K562 (cell line): ENCODE measurements at regions not wholly inside any gene's neighbourhood (a gene's known extent, or its start where the extent isn't known, plus 50 kb on each side); places are given as distances from the start of the nearest gene placed in this dataset.

Experiments used
- ATAC-seq: fragments of 200-7000 bp; cut with Tn5 transposase; 3 replicates; pipeline ENCODE4 v1.9.1; 2020; ENCODE audit warnings: moderate library complexity
- BruUV-seq: library from RNA; stranded (reverse); fragments of 400-500 nt; replicated peaks from 2 replicates; lab custom pipeline; 2021; lab: Mats Ljungman, UMichigan
- CTCF ChIA-PET: fragments of 300-600 bp; formaldehyde crosslinking; extraction: SDS; loops from one replicate; lab custom pipeline; 2021; ENCODE audit warnings: low intra/inter-chr PET ratio; lab: Yijun Ruan, JAX
- POLR2A ChIA-PET: fragments of 300-600, 350-650 bp; sonication (Branson Sonifier 250); formaldehyde crosslinking; extraction: SDS; loops from one replicate; lab custom pipeline; 2021; ENCODE audit warnings: antibody characterized with exemption, inconsistent platforms; lab: Yijun Ruan, JAX
- DNase-seq, 4 experiments: peaks; one replicate each; pipeline versions ENCODE4 v3.0.0 to v3.0.0-alpha.2; 2011 to 2018; ENCODE audit warnings: low spot score in 3 of 4, mixed read lengths in 3 of 4; ENCODE audit errors: extremely low read depth in 1 of 4
- FAIRE-seq: peaks from 2 replicates; lab custom pipeline; 2011; peaks lifted over from hg19 to GRCh38; lab: Jason Lieb, UNC
- H2AFZ ChIP-seq: 2 replicates; pipeline ENCODE4 v1.6.0; 2011; ENCODE audit warnings: low read depth, low read length, control low read depth, inconsistent platforms
- H3K27ac ChIP-seq: fragments of 200-600 bp; 3 replicates; pipeline ENCODE4 v1.8.0; 2011; ENCODE audit warnings: low read depth, mild to moderate bottlenecking, control low read depth, inconsistent platforms, low read length, moderate library complexity, mixed read lengths; ENCODE audit errors: extremely low read depth
- H3K27me3 ChIP-seq, 2 experiments: fragments of 300-600 bp in 1 of 2; 2 replicates in 1 of 2; 3 replicates in 1 of 2; pipeline versions ENCODE4 v1.6.0 to v1.8.0; 2011; ENCODE audit warnings: inconsistent platforms in 2 of 2, low read length in 2 of 2, mild to moderate bottlenecking in 1 of 2, mixed read lengths in 1 of 2, moderate library complexity in 1 of 2; ENCODE audit not compliant: control insufficient read depth in 2 of 2, insufficient read depth in 2 of 2
- H3K36me3 ChIP-seq: fragments of 300-600 bp; 3 replicates; pipeline ENCODE4 v1.8.0; 2011; ENCODE audit warnings: mild to moderate bottlenecking, low read length, inconsistent platforms; ENCODE audit not compliant: control insufficient read depth, insufficient read depth
- H3K4me1 ChIP-seq, 2 experiments: fragments of 200-600 bp in 1 of 2; replicated peaks in 1 of 2; 2 replicates in 1 of 2; 3 replicates in 1 of 2; pipeline versions ENCODE4 v1.5.1 to v1.8.0; 2011; ENCODE audit warnings: inconsistent platforms in 2 of 2, low read length in 2 of 2, mild to moderate bottlenecking in 1 of 2, mixed read lengths in 1 of 2, moderate library complexity in 1 of 2; ENCODE audit not compliant: control insufficient read depth in 2 of 2, insufficient read depth in 2 of 2
- H3K4me2 ChIP-seq: 2 replicates; pipeline ENCODE4 v1.6.1; 2011; ENCODE audit warnings: low read length, control low read depth, inconsistent platforms, mixed read lengths; ENCODE audit not compliant: insufficient read depth
- H3K4me3 ChIP-seq: fragments of 200-600 bp; sonication (generic), shearing (Covaris generic); 2 replicates; pipeline ENCODE4 v1.5.1; 2016; ENCODE audit warnings: control low read depth, inconsistent platforms
- H3K79me2 ChIP-seq: fragments of 200-600 bp; 3 replicates; pipeline ENCODE4 v1.8.0; 2011; ENCODE audit warnings: low read length, inconsistent platforms; ENCODE audit not compliant: control insufficient read depth, insufficient read depth
- H3K9ac ChIP-seq, 2 experiments: 2 replicates each; pipeline versions ENCODE4 v1.6.0 to v1.6.1; 2011; ENCODE audit warnings: low read depth in 2 of 2, low read length in 2 of 2, control low read depth in 1 of 2, inconsistent platforms in 1 of 2, mild to moderate bottlenecking in 1 of 2, mixed read lengths in 1 of 2; ENCODE audit not compliant: insufficient read depth in 1 of 2
- H3K9me1 ChIP-seq: one replicate; pipeline ENCODE4 v1.6.0; 2011; ENCODE audit warnings: inconsistent platforms, mild to moderate bottlenecking, low read length, moderate library complexity; ENCODE audit not compliant: control insufficient read depth, insufficient read depth
- H3K9me3 ChIP-seq: replicated peaks from 2 replicates; pipeline ENCODE4 v1.5.1; 2011; ENCODE audit warnings: low read depth, low read length, inconsistent platforms; ENCODE audit not compliant: control insufficient read depth, insufficient read depth
- H4K20me1 ChIP-seq: replicated peaks from 2 replicates; pipeline ENCODE4 v1.6.1; 2011; ENCODE audit warnings: low read length, inconsistent platforms, mixed read lengths; ENCODE audit not compliant: control insufficient read depth, insufficient read depth
- FOSL1 ChIP-seq: fragments of 200-800 bp; sonication (Bioruptor generic); conservative IDR thresholded peaks from 2 replicates; pipeline ENCODE4 v1.6.1; 2016; ENCODE audit warnings: missing genetic modification characterization, missing compliant biosample characterization
- HIVEP1 ChIP-seq: fragments of 250-450 bp; sonication (Bioruptor Pico); IDR thresholded peaks from 2 replicates; pipeline ENCODE4 v1.4.0; 2020; ENCODE audit warnings: mild to moderate bottlenecking
- HMGXB4 ChIP-seq: sonication (generic); formaldehyde crosslinking; IDR thresholded peaks from 2 replicates; pipeline ENCODE4 v1.8.1; 2023; ENCODE audit warnings: mild to moderate bottlenecking, missing genetic modification reagents
- MAFK ChIP-seq: IDR thresholded peaks from 2 replicates; pipeline ENCODE4 v1.6.1; 2011; ENCODE audit warnings: low read length, improper control_type of control experiment
- MTA1 ChIP-seq: fragments of 450-650 bp; IDR thresholded peaks from 2 replicates; pipeline ENCODE4 v1.6.1; 2017; ENCODE audit warnings: borderline replicate concordance
- NR1H2 ChIP-seq: sonication (generic); formaldehyde crosslinking; IDR thresholded peaks from 2 replicates; pipeline ENCODE4 v1.4.0; 2020; ENCODE audit warnings: mild to moderate bottlenecking, missing genetic modification reagents
- RBFOX2 ChIP-seq: fragments of 200-400 bp; formaldehyde crosslinking; IDR thresholded peaks from 2 replicates; pipeline ENCODE4 v1.6.1; 2017; ENCODE audit warnings: low read depth, mild to moderate bottlenecking, low read length, moderate library complexity
- RERE ChIP-seq: sonication (generic); formaldehyde crosslinking; IDR thresholded peaks from 2 replicates; pipeline ENCODE4 v1.8.0; 2023; ENCODE audit warnings: missing genetic modification reagents, mild to moderate bottlenecking, borderline replicate concordance
- THRA ChIP-seq: fragments of 450-650 bp; IDR thresholded peaks from 2 replicates; pipeline ENCODE4 v1.6.1; 2017; ENCODE audit warnings: mild to moderate bottlenecking, moderate library complexity
- TRIM24 ChIP-seq, 2 experiments: fragments of 450-650 bp; IDR thresholded peaks; 2 replicates each; pipeline ENCODE4 v1.6.1; 2016
- WGBS: fragments of 100-300 bp; shearing (Covaris generic); methylation state at CpG from one replicate; pipeline ENCODE4 v1.1.6; 2016; ENCODE audit warnings: low coverage, mixed read lengths; ENCODE audit not compliant: insufficient coverage; ENCODE audit errors: missing lambda C conversion rate; 5-methylcytosine and 5-hydroxymethylcytosine counted together
- in situ Hi-C: fragments of 300-500 bp; cut with MboI; formaldehyde crosslinking; loops from 4 replicates; pipeline ENCODE4 v1.15.0; 2018; ENCODE audit warnings: inconsistent platforms, mixed read lengths
- intact Hi-C: fragments of 100-400 bp; cut with micrococcal nuclease; formaldehyde crosslinking; loops from 2 replicates; pipeline ENCODE4 v1.14.2; 2022

- no peak for TF ChIP-seq RERE (CRISPR knock-in tag)
Measured at GRCh38 chr13:105996391-105997025, 539.0 kb downstream of the EFNB2 start (continued).

- Histone ChIP-seq H3K79me2 (no peaks in the 10 kb centered on the region), H3K9me1 (no peaks in the 10 kb centered on the region), H4K20me1 (no peaks in the 10 kb centered on the region), H3K4me3 (no peak overlapping the region), H3K9me3 (no peaks in the 10 kb centered on the region), H3K9ac (no peak overlapping the region), H3K27me3 (no peaks in the 10 kb centered on the region), H3K4me1 (no peaks in the 10 kb centered on the region), H3K4me2 (no peak overlapping the region), H3K27ac (no peak overlapping the region)
- ChIA-PET CTCF (no interaction called here), POLR2A (no interaction called here)
- WGBS = 0% methylated on average over 5 of the region's 5 CpGs
- in situ Hi-C loops = no loop called here
- no peak for TF ChIP-seq THRA
- no peak for TF ChIP-seq NR1H2 (CRISPR knock-in tag)
- no peak for TF ChIP-seq MAFK
- TF ChIP-seq FOSL1 (tag) = no peak
- TF ChIP-seq HMGXB4 (CRISPR knock-in tag) = no peak
- no peak for TF ChIP-seq MTA1
- TF ChIP-seq RBFOX2 = no peak
- no peak for TF ChIP-seq TRIM24 (IDR thresholded peaks at IDR 0.05)
- TF ChIP-seq HIVEP1 (CRISPR knock-in tag) = no peak
- TF ChIP-seq, all 486 proteins: peak for 0
- Histone ChIP-seq H3K36me3 (no peaks in the 10 kb centered on the region), H2AFZ (no peak overlapping the region)
- intact Hi-C loops = no loop called here
- no peak for FAIRE-seq
- BruUV-seq = no TSS peak
- ATAC-seq = no peak
- DNase-seq = no peak
Measured at GRCh38 chr13:105994340-105994739, 541.1 kb downstream of the EFNB2 start.
